ENCODE measurements at regions not wholly inside any gene's neighbourhood (a gene's known extent, or its start where the extent isn't known, plus 50 kb on each side); places are given as distances from the start of the nearest gene placed in this dataset.

DNA sequence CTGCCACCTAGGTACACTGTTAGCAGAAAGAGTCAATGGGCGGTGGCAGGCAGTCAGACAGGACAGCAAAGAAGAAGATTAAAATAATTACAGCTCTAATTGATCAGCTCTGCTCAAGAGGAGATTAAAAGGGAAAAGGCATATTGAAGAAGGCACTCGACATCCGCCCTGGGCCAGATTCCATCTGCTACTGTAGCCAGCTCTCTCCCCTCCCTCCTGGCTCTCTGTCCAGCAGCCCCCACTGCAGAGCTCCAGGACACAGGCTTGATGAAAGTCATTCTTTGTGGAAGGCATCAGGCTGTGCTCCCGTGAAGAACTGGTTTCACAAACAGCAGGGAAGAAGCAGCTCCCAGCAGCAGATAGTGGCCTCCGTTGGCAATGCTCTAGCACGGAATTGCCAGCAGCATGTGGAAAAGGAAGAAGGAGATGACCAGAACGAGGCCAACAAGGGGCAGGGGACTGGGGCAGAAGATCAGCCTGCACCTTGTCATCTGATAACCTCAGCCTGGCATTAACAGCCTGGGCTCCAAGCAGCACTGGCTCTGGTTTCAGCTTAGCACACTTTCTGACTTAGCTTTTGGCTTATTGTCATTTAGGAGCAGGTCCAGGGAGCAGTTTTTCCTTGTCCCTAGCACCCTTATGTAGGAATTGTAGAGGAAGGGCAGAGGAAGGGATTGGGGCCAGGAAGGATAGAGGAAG lies 465.9 kb downstream of the KIF16B start:
- intact Hi-C loops (cut with DNase I, micrococcal nuclease) = no loop called here
- H3K4me3 ChIP-seq = no peak overlapping the region
- H3K4me1 ChIP-seq (ENCODE audit: low read depth) = no peaks in the 10 kb centered on the region
- TF ChIP-seq, protein P1, sequence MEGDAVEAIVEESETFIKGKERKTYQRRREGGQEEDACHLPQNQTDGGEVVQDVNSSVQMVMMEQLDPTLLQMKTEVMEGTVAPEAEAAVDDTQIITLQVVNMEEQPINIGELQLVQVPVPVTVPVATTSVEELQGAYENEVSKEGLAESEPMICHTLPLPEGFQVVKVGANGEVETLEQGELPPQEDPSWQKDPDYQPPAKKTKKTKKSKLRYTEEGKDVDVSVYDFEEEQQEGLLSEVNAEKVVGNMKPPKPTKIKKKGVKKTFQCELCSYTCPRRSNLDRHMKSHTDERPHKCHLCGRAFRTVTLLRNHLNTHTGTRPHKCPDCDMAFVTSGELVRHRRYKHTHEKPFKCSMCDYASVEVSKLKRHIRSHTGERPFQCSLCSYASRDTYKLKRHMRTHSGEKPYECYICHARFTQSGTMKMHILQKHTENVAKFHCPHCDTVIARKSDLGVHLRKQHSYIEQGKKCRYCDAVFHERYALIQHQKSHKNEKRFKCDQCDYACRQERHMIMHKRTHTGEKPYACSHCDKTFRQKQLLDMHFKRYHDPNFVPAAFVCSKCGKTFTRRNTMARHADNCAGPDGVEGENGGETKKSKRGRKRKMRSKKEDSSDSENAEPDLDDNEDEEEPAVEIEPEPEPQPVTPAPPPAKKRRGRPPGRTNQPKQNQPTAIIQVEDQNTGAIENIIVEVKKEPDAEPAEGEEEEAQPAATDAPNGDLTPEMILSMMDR (IDR thresholded peaks at IDR 0.05) = no peak
- ATAC-seq = no peak
- no peaks in the 10 kb centered on the region for H3K36me3 ChIP-seq (ENCODE audit: low read depth)
- DNase-seq = no peak
- no peaks in the 10 kb centered on the region for H3K9me3 ChIP-seq

DNA sequence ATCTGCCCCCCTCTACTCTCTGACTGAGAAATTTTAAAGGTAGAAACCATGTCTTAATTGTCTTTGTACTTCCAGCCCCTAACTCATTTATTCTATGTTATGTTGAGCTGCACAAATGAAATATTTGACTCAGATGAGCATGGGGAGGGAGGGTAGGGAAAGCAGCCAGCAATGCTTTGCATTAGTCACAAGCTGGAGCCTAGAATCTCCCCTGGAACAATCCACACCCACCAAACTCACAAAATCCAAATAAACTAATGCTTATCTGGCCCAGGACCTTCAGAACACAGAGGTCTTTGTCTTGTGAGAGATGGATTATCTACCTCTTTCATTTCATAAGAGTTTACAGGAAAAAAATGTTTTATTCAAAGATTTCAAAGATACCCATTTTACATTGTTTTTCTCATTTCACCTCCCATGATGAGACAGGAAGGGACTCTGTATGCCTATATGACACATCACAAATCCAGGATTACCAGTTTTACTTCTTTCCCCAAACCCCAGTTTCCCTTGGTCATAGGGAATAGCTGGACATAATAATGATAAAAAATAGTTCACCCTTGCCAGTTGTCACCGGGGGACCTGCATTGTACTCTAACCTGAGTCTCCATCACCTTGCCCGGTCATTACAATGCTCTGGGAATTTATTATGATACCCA lies 466.9 kb downstream of the KIF16B start:
- Histone ChIP-seq H3K36me3 (ENCODE audit: low read depth) (no peaks in the 10 kb centered on the region), H3K4me3 (no peak overlapping the region), H3K9me3 (no peaks in the 10 kb centered on the region), H3K4me1 (ENCODE audit: low read depth) (no peaks in the 10 kb centered on the region)
- DNase-seq (no peak), ATAC-seq (no peak)
- intact Hi-C loops (cut with DNase I, micrococcal nuclease) = no loop called here
- TF ChIP-seq, protein P1 (IDR thresholded peaks at IDR 0.05) = no peak

DNA sequence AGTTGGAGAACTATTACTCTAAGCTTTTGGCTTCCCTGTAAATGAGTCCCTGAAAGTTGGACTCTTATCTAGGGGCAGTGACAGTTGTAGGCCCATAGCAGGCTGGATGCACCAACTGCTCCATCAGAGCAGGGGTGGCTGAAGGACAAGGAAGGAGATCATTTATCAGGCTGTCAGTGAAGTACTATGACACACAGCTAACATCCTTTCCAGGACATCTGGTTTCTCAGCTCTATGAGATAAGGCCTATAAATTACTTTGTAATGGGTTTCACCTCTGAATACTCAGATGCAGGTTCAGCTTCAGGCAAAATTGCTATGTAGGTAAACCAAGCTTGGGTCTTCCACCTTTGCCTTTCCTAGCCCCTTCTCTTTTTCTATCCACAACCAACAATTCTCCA lies 468.5 kb downstream of the KIF16B start:
- ATAC-seq (no peak), DNase-seq (no peak)
- intact Hi-C loops (cut with DNase I, micrococcal nuclease) = no loop called here
- H3K4me3 ChIP-seq = no peak overlapping the region
- H3K4me1 ChIP-seq (ENCODE audit: low read depth) = no peaks in the 10 kb centered on the region
- no peaks in the 10 kb centered on the region for H3K36me3 ChIP-seq (ENCODE audit: low read depth)
- H3K9me3 ChIP-seq = no peaks in the 10 kb centered on the region
- TF ChIP-seq, protein P1 (IDR thresholded peaks at IDR 0.05) = no peak

All from mucosa of descending colon (tissue), 3 donors.